GM18517 (cell line): ENCODE measurements at regions not wholly inside any gene's neighbourhood (a gene's known extent, or its start where the extent isn't known, plus 50 kb on each side); places are given as distances from the start of the nearest gene placed in this dataset.
A peak's percentile ranks its signal among the peaks of the same experiment; 100 is the strongest.
"Not testable (repeated sequence)": the region's sequence is repeated elsewhere in the genome, so short reads cannot be mapped to it uniquely, and the experiment has no call there.

Experiments used
- ATAC-seq: cut with Tn5 transposase; IDR thresholded peaks from one replicate; pipeline ENCODE4 v1.9.1; 2021; ENCODE audit warnings: mild to moderate bottlenecking, moderate library complexity; ENCODE audit not compliant: unreplicated experiment

GRCh38 chr12:47412601-47413236, 293.1 kb downstream of the RPAP3 start:
- ATAC-seq: no peak

GRCh38 chr12:47411966-47412365, 293.9 kb downstream of the RPAP3 start:
- ATAC-seq: no peak

- no peak for ATAC-seq
Observed at GRCh38 chr12:47410862-47411261, 295.0 kb downstream of the RPAP3 start.

- ATAC-seq: no peak
Observed at GRCh38 chr12:47410383-47410782, 295.4 kb downstream of the RPAP3 start.

GRCh38 chr12:47409310-47409987, 296.4 kb downstream of the RPAP3 start:
- ATAC-seq: no peak

- ATAC-seq: peak; percentile 98
Observed at GRCh38 chr12:47408171-47408871, 297.5 kb downstream of the RPAP3 start.

GRCh38 chr12:47407463-47408129, 298.2 kb downstream of the RPAP3 start:
- ATAC-seq: no peak

- no peak for ATAC-seq
Observed at GRCh38 chr12:47403681-47404080, 302.1 kb downstream of the RPAP3 start.

GRCh38 chr12:47401196-47401595, 304.6 kb downstream of the RPAP3 start:
- not testable (repeated sequence) for ATAC-seq

GRCh38 chr12:47400266-47400665, 305.6 kb downstream of the RPAP3 start:
- no peak for ATAC-seq

GRCh38 chr12:47397664-47398281, 308.1 kb downstream of the RPAP3 start:
- peak; percentile 47 for ATAC-seq

- no peak for ATAC-seq
Observed at GRCh38 chr12:47396902-47397663, 308.7 kb downstream of the RPAP3 start.

GRCh38 chr12:47394070-47394469, 311.8 kb downstream of the RPAP3 start:
- no peak for ATAC-seq

GRCh38 chr12:47393403-47393790, 312.4 kb downstream of the RPAP3 start:
- ATAC-seq: no peak

- ATAC-seq: no peak
Observed at GRCh38 chr12:47391566-47391965, 311.8 kb upstream of the AMIGO2 start.

GRCh38 chr12:47388712-47389111, 309.0 kb upstream of the AMIGO2 start:
- no peak for ATAC-seq

- no peak for ATAC-seq
Observed at GRCh38 chr12:47387994-47388393, 308.2 kb upstream of the AMIGO2 start.

GRCh38 chr12:47385653-47386052, 305.9 kb upstream of the AMIGO2 start:
- ATAC-seq: no peak

GRCh38 chr12:47383942-47384341, 304.2 kb upstream of the AMIGO2 start:
- no peak for ATAC-seq

- no peak for ATAC-seq
Observed at GRCh38 chr12:47382305-47382704, 302.5 kb upstream of the AMIGO2 start.
